Progenitor cell of endocrine pancreas (in vitro differentiated cells): ENCODE measurements at regions not wholly inside any gene's neighbourhood (a gene's known extent, or its start where the extent isn't known, plus 50 kb on each side); places are given as distances from the start of the nearest gene placed in this dataset.

ENCODE experiments used
- DNase-seq: peaks from one replicate; pipeline ENCODE4 v3.0.0; 2021; ENCODE audit warnings: low spot score; ENCODE audit not compliant: unreplicated experiment
- H3K27ac Mint-ChIP-seq: 2 replicates; pipeline ENCODE4 v1.8.0; 2021; ENCODE audit warnings: mild to moderate bottlenecking, moderate library complexity, mixed read lengths
- H3K27me3 Mint-ChIP-seq: 2 replicates; pipeline ENCODE4 v1.8.0; 2021; ENCODE audit warnings: mixed read lengths
- H3K36me3 Mint-ChIP-seq: 2 replicates; pipeline ENCODE4 v1.8.0; 2022; ENCODE audit warnings: mixed read lengths; ENCODE audit not compliant: insufficient read depth
- H3K4me1 Mint-ChIP-seq: 2 replicates; pipeline ENCODE4 v1.8.0; 2021; ENCODE audit warnings: low read depth, mixed read lengths
- H3K4me3 Mint-ChIP-seq: 2 replicates; pipeline ENCODE4 v1.8.0; 2021; ENCODE audit warnings: low read depth, mild to moderate bottlenecking, moderate library complexity, mixed read lengths
- H3K9me3 Mint-ChIP-seq: 2 replicates; pipeline ENCODE4 v1.8.0; 2021; ENCODE audit warnings: low read depth, mixed read lengths
- TF ChIP-seq, protein P1 (sequence below): fragments of 200-600 bp; sonication (generic); IDR thresholded peaks from one replicate; pipeline ENCODE4 v1.5.0; 2021; ENCODE audit warnings: antibody characterized with exemption, mild to moderate bottlenecking; ENCODE audit not compliant: unreplicated experiment

DNA sequence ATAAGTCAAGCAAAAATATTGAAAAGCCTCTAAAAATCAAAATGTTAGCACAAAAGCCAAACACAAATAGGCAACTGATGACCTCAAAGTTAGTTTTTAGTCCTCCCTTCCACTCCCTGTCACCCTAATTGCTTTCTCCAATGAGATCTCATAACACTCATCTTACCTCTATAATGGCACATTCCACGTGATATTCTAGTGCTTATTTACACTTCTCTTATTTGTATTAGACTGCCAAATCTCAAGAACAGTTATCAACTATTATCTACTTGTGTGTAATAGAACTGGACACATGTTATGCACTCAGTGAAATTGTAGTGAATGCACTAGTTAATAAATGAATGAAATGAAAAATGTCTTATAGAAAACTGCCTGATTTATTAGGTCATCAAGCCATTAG is 55.5 kb upstream of the AVPR1A start:
- no peak overlapping the region for H3K4me3 Mint-ChIP-seq
- no peak for DNase-seq
- no peak overlapping the region for H3K27ac Mint-ChIP-seq
- H3K9me3 Mint-ChIP-seq, result no peaks in the 10 kb centered on the region
- H3K27me3 Mint-ChIP-seq, result no peaks in the 10 kb centered on the region
- H3K36me3 Mint-ChIP-seq, result no peaks in the 10 kb centered on the region
- TF ChIP-seq, protein P1, sequence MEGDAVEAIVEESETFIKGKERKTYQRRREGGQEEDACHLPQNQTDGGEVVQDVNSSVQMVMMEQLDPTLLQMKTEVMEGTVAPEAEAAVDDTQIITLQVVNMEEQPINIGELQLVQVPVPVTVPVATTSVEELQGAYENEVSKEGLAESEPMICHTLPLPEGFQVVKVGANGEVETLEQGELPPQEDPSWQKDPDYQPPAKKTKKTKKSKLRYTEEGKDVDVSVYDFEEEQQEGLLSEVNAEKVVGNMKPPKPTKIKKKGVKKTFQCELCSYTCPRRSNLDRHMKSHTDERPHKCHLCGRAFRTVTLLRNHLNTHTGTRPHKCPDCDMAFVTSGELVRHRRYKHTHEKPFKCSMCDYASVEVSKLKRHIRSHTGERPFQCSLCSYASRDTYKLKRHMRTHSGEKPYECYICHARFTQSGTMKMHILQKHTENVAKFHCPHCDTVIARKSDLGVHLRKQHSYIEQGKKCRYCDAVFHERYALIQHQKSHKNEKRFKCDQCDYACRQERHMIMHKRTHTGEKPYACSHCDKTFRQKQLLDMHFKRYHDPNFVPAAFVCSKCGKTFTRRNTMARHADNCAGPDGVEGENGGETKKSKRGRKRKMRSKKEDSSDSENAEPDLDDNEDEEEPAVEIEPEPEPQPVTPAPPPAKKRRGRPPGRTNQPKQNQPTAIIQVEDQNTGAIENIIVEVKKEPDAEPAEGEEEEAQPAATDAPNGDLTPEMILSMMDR, result no peak
- peaks cover 1% of the 10 kb centered on the region for H3K4me1 Mint-ChIP-seq
